GM12873 (cell line): ENCODE measurements at regions not wholly inside any gene's neighbourhood (a gene's known extent, or its start where the extent isn't known, plus 50 kb on each side); places are given as distances from the start of the nearest gene placed in this dataset.

Experiments
- TF ChIP-seq, protein P1 (sequence below): IDR thresholded peaks from 2 replicates; pipeline ENCODE4 v1.5.1; 2012; ENCODE audit warnings: low read depth, mild to moderate bottlenecking, moderate library complexity, low read length, control low read depth; ENCODE audit not compliant: insufficient read depth; ENCODE audit errors: missing control alignments

DNA sequence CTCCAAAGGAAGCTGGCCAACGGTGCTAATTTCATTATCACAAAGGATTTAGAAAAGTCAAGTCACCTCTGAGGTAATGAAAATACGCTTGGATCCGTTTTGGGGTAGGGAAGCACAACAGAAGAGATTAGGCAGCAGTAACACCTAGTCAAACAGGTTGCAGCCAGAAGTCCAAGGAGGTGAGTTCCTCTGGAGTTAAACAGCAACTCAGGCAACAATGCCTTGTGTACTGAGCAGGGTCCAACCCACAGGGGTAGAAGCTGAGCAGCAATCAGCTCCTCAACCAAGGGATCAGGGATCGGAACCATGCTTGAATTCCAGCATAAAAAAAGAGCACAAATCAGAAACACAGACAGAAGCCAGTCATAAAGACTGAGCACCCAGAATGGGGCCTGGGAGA lies 88.1 kb upstream of the SPRED1 start:
- TF ChIP-seq, protein P1, sequence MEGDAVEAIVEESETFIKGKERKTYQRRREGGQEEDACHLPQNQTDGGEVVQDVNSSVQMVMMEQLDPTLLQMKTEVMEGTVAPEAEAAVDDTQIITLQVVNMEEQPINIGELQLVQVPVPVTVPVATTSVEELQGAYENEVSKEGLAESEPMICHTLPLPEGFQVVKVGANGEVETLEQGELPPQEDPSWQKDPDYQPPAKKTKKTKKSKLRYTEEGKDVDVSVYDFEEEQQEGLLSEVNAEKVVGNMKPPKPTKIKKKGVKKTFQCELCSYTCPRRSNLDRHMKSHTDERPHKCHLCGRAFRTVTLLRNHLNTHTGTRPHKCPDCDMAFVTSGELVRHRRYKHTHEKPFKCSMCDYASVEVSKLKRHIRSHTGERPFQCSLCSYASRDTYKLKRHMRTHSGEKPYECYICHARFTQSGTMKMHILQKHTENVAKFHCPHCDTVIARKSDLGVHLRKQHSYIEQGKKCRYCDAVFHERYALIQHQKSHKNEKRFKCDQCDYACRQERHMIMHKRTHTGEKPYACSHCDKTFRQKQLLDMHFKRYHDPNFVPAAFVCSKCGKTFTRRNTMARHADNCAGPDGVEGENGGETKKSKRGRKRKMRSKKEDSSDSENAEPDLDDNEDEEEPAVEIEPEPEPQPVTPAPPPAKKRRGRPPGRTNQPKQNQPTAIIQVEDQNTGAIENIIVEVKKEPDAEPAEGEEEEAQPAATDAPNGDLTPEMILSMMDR = no peak

DNA sequence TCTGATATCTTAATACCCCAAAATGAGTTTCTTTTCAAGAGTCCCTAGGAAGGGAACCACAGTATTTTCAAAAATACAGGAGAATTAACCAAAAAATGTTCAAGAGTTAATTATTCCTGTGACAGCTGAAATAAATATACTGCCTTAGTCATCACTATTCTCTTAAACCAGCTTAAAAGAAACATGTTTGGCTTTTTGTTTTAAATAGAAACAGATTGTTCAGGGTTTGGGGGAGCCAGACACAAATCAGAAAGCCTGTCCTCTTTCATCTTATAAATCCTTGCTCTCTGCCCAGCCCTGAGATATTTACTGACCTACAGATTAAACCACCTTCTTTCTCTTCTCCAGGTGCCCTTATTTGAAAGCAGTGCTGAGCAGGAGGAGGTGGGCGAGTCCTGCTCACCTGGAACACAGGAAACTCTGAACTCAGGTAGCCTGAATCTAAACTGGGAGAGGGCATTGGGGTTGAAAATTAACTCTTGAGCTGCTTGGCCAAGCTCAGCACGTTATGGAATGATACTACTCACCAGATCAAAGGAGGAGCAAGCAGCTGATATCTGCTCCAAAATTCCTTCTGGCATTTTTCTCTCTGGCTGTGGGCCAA lies 84.1 kb upstream of the SPRED1 start:
- TF ChIP-seq, protein P1 = no peak

DNA sequence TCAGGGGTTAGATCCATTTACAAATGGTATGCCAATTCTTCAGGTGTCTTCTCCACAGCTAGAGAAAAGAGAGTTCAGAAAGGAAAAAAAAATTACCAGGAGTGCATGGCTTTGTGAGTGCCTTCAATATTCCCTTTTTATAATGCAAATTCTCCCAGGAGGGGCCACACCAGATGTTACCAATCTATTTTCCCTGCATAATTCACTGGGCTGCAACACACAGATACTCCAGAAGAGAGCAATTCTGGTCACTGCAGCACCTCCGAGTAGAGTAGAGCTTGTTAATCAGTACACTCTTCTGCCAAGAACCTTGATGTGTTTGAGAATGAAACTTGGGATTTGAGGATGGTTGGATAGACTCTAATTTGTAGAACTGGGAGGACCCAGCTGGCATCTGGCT lies 80.7 kb upstream of the SPRED1 start:
- TF ChIP-seq, protein P1 = no peak

DNA sequence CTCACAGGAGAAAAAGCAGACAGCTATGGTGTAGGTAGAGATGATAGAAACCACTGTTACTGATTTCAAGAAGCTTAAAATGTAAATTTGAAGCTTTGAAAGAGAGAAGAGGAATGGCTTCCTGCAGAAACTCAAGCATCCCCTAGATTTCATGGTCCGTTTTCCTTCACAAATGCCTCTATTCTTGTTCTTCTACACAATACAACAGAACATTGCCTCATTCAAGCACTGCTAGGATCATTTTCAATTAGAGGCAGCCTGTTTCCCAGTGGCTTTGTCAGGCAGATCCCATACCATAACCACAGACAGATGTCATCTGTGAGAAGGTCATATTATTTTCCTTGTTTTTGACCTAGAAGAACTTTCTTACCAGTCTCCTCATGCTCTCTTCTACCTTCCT lies 77.9 kb upstream of the SPRED1 start:
- TF ChIP-seq, protein P1 = no peak

DNA sequence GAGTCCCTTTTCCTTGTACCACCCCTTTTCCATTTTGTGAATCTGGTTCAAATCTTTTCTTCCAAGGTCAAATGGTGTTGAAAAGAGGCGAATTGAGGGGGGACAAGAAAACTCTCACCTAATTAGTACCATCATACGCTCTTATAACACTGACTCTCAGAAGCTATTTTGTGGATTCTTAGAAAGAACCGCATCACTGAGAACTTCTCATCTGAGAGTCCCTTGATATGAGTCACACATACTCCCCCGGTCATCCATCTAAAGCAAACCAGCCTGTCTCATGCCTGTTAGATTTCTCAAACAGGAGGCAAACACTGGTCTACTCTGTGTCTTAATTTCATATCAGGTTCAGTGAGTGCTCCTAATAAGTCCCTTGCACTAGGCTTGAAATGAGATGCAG lies 76.5 kb upstream of the SPRED1 start:
- TF ChIP-seq, protein P1 = no peak

DNA sequence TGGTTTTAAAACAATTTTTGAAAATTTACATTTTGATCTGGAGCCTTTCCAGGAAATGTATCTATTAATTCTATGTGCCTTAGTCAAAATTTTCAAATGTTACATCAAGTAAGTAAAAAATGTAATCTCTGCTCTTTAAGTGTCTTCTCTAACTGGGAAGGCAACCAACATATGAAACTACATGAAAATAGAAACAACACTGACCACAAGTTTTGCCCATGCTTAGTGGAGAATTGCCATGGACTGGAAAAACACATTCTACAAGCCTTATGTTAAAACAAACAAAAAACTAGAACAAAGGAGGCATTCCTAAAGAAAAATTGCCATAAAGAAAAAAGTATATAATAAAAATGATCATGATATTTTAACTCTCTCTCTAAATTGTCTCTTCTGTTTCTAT lies 75.9 kb upstream of the SPRED1 start:
- TF ChIP-seq, protein P1 = no peak

DNA sequence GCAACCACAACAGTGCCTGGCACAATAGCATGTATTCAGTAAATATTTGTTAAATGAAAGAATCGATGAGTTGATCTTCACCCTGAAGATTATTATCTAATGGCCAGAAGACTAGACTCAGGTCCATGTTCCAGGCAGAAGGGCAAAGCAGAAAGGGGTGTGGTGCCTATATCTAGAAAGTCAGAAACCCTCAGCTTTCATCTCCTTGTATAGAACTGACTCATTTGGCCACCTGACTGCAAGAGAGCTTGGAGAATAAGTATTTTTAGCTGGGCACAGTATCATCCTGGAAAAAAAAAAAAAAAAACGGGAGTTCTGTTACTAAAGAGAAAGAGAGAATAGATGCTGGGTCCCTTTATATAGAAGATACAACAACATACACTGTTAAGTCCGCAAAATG lies 69.7 kb upstream of the SPRED1 start:
- TF ChIP-seq, protein P1 = no peak
